Activated CD4-positive, alpha-beta T cell treated with anti-CD3 and anti-CD28 coated beads, Interleukin-2, Interleukin-6, amounts not matched to agents 100 ng/mL and 50 ng/mL, durations not matched to agents 16 hours and 8 hours (primary cell): ENCODE measurements at regions not wholly inside any gene's neighbourhood (a gene's known extent, or its start where the extent isn't known, plus 50 kb on each side); places are given as distances from the start of the nearest gene placed in this dataset.
A peak's percentile ranks its signal among the peaks of the same experiment; 100 is the strongest.

ENCODE experiments used
- DNase-seq: peaks from one replicate; pipeline ENCODE4 v3.0.0-alpha.2; 2020

DNA sequence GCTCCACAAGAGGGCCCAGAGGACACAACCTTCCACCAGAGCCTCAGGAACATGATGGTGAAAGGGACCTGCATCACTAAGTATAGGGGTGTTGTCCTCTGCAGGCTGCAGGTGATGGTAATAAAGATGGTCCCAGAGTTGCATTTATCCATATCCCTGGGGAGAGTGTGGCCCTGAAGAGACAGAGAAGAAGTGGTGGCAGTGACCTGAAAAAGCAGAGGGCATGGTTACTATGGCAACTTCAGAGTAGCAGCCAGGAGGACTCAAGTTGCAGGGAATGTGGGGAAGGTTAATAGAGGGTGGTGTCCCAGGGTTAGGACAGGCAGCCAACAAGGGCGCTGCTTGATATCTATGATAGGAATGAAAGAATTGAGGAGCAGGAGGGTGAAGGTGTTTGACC, 57.1 kb downstream of the HLA-A start:
- no peak for DNase-seq

- DNase-seq = no peak
Observed at GRCh38 chr6:30000156-30000791, 57.9 kb downstream of the HLA-A start.

- DNase-seq = no peak
Observed at GRCh38 chr6:30002871-30003270, 58.2 kb upstream of the POLR1H start.

DNA sequence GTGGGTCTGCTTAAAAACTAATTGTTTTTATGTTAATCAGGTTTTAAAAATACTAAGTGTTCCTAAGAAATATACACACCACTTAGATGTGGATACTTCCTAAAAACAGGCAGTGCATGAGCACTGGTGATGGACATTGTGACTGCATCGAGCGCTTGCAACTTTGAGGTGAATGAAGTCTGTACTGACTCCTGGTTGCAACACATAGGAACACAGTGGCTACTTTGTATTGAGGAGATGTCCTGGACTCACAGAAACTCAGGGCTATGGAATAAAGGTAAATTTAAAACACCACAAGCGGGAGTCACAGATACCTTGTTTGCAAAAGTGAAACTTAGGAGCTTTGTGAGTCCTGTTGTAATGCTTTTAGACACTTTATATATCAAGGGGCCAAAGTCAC, 55.6 kb upstream of the POLR1H start:
- no peak for DNase-seq

DNA sequence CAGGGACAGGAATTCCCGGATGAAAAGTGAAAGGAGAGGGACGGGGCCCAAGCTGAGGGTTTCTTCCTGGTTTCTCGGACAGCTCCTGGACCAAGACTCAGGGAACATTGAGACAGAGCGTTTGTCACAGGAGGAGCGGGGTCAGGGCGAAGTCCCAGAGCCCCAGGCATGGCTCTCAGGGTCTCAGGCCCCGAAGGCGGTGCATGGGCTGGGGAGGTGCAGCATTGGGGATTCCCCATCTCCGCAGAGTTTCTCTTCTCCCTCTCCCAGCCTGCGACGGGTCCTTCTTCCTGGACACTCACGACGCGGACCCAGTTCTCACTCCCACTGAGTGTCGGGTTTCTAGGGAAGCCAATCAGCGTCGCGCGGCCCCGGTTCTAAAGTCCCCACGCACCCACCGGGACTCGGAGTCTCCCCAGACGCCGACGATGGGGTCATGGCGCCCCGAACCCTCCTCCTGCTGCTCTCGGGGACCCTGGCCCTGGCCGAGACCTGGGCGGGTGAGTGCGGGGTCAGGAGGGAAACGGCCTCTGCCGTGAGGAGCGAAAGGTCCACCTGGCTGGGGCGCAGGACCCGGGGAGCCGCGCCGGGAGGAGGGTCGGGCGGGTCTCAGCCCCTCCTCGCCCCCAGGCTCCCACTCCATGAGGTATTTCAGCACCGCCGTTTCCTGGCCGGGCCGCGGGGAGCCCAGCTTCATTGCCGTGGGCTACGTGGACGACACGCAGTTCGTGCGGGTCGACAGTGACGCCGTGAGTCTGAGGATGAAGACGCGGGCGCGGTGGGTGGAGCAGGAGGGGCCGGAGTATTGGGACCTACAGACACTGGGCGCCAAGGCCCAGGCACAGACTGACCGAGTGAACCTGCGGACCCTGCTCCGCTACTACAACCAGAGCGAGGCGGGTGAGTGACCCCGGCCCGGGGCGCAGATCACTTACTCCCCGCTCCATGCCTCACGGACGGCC, 54.6 kb upstream of the POLR1H start:
- DNase-seq = peak; percentile 9

DNA sequence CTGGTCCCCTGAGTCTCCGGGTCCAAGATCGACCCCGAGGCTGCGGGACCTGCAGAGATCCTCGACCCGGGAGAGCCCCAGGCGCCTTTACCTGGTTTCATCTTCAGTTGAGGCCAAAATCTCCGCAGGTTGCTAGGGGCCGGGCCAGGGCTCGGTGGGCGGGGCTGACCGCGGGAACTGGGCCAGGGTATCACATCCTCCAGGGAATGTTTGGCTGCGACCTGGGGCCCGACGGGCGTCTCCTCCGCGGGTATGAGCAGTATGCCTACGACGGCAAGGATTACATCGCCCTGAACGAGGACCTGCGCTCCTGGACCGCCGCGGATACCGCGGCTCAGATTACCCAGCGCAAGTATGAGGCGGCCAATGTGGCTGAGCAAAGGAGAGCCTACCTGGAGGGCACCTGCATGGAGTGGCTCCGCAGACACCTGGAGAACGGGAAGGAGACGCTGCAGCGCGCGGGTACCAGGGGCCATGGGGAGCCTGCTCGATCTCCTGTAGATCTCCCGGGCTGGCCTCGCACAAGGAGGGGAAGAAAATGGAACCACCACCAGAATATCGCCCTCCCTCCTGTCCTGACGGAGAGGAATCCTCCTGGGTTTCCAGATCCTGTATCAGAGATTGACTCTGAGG, 53.8 kb upstream of the POLR1H start:
- peak; percentile 3 for DNase-seq

DNA sequence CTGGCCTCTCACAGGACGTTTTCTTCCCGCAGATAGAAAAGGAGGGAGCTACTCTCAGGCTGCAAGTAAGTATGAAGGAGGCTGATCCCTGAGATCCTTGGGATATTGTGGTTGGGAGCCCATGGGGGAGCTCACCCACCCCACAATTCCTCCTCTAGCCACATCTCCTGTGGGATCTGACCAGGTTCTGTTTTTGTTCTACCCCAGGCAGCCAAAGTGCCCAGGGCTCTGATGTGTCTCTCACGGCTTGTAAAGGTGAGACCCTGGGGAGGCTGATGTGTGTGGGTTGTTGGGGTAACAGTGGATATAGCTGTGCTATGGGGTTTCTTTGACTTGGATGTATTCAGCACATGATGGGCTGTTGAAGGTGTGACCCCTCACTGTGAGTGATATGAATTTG, 52.0 kb upstream of the POLR1H start:
- no peak for DNase-seq
